ENCODE measurements at regions not wholly inside any gene's neighbourhood (a gene's known extent, or its start where the extent isn't known, plus 50 kb on each side); places are given as distances from the start of the nearest gene placed in this dataset.
"Not testable (repeated sequence)": the region's sequence is repeated elsewhere in the genome, so short reads cannot be mapped to it uniquely, and the experiment has no call there.

DNA sequence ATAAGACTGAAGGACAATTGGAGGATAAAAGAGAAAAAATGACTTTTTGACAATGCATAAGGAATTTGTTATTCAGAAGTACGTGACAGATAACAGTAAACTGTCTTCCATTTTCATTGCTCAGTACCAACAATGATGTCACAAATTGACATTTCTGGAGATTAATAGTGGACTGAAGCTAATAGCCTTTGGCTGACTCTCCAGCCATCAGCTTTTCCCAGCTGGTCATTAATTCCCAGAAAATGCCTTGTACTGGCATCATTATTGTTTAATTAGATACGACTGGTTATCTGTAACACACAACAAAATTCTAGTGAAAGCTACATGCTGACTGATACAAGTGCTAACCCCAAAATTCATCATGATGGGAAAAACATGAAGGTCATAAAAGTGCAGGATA, 147.9 kb upstream of the FGF13 start:
- DNase-seq (ENCODE audit: low spot score), result no peak

DNA sequence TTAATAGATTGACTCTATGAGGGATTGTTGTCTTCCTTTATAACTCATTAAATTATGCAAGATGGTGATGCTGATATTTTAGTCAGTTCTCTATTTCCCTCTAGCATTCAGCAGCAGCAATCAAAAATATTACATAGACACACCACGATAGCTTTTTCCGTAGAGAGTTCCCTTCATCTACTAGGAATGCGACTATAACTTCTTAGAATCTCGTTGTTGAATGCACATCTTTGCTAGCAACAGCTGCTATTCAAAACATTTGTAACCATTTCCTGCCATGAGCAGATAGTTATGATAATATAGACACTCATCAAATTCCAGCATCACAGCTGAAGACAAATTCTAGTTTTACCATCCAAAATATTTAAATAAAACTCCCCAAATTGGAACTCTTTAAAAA, 147.4 kb upstream of the FGF13 start:
- no peak for DNase-seq (ENCODE audit: low spot score)

DNA sequence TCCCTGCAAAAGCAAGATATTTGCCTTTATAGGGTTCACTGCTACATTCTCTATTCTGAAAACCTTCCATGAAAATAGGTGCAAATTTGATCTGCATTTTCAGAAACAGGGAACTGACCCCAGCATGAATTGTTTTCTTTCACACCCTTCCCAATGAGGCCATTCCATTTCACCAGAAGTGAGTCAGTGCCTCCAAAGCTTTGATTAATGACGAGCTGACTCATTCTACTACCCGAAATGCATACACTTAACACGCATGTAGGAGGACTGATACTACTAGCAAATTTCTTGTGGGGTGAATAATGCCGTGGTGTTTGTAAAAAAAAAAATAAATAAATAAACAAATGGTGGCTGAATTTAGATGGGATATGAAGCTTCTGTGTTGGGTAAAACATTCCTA, 146.9 kb upstream of the FGF13 start:
- DNase-seq (ENCODE audit: low spot score), result no peak

DNA sequence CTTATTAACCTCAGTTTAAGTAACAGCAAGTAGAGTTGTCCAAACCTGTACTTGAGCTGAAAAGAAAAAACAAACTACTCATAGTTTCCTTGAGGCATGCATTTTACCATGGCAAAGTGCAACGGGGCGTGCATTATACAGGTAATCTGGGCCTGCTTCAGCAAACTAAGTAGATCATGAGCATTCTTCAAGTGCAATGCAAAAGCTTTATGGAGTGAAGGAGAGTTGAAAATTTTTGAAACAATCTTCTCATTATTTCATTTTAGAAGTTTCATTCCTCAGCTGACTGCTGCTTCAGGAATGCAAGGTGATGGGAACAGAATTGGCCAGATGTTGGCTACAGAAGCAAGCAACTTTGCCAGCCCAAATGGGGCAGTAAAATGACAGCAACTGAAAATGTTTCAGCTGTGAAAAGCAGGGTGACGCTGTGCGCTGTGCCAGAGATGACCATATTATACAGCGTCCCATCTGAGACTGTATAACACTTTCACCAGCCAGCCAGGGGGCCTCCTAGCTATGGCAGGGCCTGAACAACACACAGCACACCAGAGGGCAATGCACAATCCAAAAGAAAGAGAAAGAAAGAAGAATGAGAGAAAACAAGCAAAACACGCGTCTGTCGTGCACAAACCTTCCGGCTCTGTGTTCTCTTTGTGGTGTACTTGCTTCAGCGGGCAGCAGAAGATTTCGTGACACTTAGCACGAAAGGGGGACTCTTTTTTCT, 145.5 kb upstream of the FGF13 start:
- DNase-seq (ENCODE audit: low spot score), result no peak

- no peak for DNase-seq (ENCODE audit: low spot score)
Observed at GRCh38 chrX:138853936-138854335, 142.4 kb upstream of the FGF13 start.

DNA sequence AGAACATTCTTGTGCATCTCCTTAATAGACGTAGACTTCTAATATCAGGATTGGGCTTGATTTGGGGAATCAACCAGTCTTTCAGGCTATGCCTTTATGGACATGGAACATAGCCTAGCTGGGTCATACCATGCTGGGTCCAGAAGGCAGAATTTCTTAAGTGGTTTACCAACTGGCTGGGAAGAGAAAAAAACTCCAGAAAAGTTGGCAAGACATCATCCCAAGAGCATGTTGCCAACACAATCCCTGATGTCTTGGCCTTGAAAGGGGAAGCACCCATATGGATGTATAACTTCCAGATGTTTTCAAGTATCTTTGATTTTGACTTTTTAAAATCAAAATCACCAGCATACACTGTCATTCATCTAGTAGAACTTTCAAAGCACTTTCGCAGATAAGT, 138.0 kb upstream of the FGF13 start:
- DNase-seq (ENCODE audit: low spot score), result no peak

GRCh38 chrX:138847930-138848329, 136.4 kb upstream of the FGF13 start:
- DNase-seq (ENCODE audit: low spot score), result no peak

- no peak for DNase-seq (ENCODE audit: low spot score)
Observed at GRCh38 chrX:138845786-138846185, 134.3 kb upstream of the FGF13 start.

DNA sequence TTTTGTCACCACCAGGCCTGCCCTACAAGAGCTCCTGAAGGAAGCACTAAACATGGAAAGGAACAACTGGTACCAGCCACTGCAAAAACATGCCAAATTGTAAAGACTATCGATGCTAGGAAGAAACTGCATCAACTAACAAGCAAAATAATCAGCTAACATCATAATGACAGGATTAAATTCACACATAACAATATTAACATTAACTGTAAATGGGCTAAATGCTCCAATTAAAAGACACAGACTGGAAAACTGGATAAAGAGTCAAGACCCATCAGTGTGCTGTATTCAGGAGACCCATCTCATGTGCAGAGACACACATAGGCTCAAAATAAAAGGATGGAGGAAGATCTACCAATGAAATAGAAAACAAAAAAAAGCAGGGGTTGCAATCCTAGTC, 95.9 kb upstream of the FGF13 start:
- DNase-seq (ENCODE audit: low spot score), result not testable (repeated sequence)

DNA sequence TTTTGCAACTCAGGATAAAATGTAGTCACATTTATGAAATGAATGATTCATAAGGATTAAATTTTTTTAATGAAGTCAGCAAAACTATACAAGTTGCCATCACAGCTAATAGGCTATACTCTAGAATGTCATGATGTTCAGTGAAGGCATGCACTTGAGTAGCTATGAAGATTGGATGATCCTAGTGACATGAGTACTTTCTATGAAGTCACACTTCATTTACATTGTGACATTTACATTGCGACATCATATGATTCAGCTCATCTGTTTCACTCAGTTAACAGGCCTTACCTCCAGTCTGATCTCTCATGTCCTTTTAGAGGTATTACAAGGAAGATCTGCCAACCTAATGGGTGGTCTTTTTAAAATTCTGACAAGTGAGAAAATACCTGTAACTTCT, 82.7 kb upstream of the FGF13 start:
- no peak for DNase-seq (ENCODE audit: low spot score)

- DNase-seq (ENCODE audit: low spot score), result no peak
Observed at GRCh38 chrX:138791551-138791950, 80.0 kb upstream of the FGF13 start.

GRCh38 chrX:138788771-138789170, 77.3 kb upstream of the FGF13 start:
- no peak for DNase-seq (ENCODE audit: low spot score)

DNA sequence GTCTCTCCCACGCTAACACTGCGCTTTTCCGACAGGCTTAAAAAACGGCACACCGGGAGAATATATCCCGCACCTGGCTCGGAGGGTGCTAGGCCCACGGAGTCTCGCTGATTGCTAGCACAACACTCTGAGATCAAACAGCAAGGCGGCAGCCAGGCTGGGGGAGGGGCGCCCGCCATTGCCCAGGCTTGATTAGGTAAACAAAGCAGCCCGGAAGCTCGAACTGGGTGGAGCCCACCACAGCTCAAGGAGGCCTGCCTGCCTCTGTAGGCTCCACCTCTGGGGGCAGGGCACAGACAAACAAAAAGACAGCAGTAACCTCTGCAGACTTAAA, 67.0 kb upstream of the FGF13 start:
- DNase-seq (ENCODE audit: low spot score), result not testable (repeated sequence)

GRCh38 chrX:138777908-138778575, 66.5 kb upstream of the FGF13 start:
- not testable (repeated sequence) for DNase-seq (ENCODE audit: low spot score)

DNA sequence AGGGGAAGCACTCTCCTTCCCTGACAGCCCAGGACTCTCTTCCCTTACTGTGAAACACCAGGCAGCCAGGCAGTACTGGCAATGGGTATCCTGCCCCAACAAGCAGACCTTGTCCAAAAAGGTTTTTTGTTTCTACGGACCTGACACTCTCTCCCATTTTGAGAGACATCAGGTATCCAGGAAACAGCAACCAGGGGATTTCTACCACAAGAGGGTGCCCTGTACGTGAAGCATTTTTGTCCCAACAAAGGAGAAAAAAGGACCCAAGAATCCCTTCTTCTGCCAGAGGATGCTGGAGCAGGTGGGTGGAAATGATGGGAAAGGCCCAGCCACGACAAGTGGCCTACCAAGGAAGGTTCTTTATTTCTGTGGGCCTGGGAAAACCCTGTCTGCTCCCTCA, 65.7 kb upstream of the FGF13 start:
- DNase-seq (ENCODE audit: low spot score), result no peak

DNA sequence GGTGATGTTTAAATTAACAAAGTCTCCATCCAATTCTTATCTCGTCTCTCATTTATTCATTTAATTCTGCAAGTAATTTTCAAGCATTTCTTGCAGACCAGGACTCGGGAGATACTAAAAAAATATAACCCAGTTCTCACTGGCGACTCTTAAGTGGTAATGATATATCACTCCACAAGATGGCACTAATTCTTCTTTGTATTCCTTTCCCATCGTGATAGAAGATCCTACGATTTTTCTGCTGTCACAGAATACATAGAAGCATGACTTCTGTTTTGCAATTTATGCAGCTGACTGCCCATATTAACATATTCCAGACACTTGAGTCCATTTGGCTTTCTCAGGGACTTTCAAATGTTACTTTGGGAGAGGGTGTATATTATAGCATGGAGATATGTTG, 64.0 kb upstream of the FGF13 start:
- DNase-seq (ENCODE audit: low spot score), result no peak

GRCh38 chrX:138771047-138771446, 59.5 kb upstream of the FGF13 start:
- no peak for DNase-seq (ENCODE audit: low spot score)

DNA sequence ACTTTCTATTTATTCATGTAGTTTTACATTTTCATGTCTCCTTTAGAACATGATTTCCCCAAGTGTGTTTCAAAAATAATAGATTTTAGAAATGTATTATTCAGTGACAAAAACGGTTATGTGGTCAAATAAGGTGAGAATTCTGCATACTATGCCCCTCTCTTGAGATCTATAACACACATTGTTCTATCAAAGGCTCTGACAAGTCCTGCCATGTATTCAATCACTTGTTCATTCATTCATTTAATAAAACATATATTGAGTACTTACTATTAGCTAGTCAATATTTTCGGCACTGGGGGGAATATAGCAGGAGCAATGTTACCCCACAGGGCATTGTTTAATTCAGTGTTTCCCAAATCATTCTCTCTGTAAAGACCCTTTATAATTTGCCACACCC, 58.4 kb upstream of the FGF13 start:
- no peak for DNase-seq (ENCODE audit: low spot score)

GRCh38 chrX:138765051-138765450, 53.5 kb upstream of the FGF13 start:
- no peak for DNase-seq (ENCODE audit: low spot score)

DNA sequence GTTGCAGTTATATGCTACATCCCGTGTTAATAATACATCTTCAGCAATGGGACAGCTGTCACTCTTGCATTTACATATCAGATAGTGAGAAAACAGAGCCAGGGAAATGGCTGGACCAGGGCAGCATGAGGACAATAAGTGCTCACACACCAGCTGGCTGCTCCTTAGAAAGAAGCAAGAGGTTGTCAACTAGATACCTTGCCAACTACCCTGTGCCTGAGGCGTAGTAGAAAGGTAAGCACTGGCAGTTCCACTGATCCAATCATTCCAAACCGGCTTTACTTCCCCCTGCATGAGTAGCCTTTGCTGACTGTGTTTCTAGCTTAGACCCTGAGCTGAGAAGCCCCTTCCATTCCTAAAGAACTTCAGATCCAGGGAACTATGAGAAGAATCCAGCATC, 52.2 kb upstream of the FGF13 start:
- DNase-seq (ENCODE audit: low spot score), result no peak

- DNase-seq (ENCODE audit: low spot score), result no peak
Observed at GRCh38 chrX:138761380-138761779, 49.9 kb upstream of the FGF13 start.

Measured in ecto neural progenitor cell (in vitro differentiated cells).